IMR-90 (cell line): ENCODE measurements at regions not wholly inside any gene's neighbourhood (a gene's known extent, or its start where the extent isn't known, plus 50 kb on each side); places are given as distances from the start of the nearest gene placed in this dataset.

ENCODE experiments used
- ATAC-seq: fragments of 200-7000 bp; cut with Tn5 transposase; 2 replicates; pipeline ENCODE4 v1.9.1; 2020; ENCODE audit warnings: low read depth, mild to moderate bottlenecking, moderate library complexity
- BruUV-seq: library from RNA; stranded (reverse); fragments of 400-500 nt; replicated peaks from 2 replicates; lab custom pipeline; 2021; lab: Mats Ljungman, UMichigan
- CTCF ChIA-PET: fragments of 300-600 bp; formaldehyde crosslinking; extraction: SDS; loops from one replicate; lab custom pipeline; 2021; ENCODE audit warnings: antibody characterized with exemption; lab: Yijun Ruan, JAX
- POLR2A ChIA-PET: fragments of 300-600 bp; sonication (Branson Sonifier 250); formaldehyde crosslinking; loops from one replicate; lab custom pipeline; 2022; ENCODE audit warnings: antibody characterized with exemption; ENCODE audit not compliant: unreplicated experiment; lab: Charles Lee
- DNase-seq: peaks from one replicate; pipeline ENCODE4 v3.0.0; 2013
- H2AFZ ChIP-seq: replicated peaks from 2 replicates; pipeline ENCODE3; 2013; ENCODE audit warnings: low read length, mild to moderate bottlenecking; ENCODE audit not compliant: poor library complexity
- H2AK5ac ChIP-seq: 2 replicates; pipeline ENCODE4 v1.6.1; 2013; ENCODE audit warnings: low read depth, low read length, inconsistent platforms
- H2AK9ac ChIP-seq: replicated peaks from 2 replicates; pipeline ENCODE3; 2013; ENCODE audit warnings: mild to moderate bottlenecking, low read depth, low read length, moderate library complexity; ENCODE audit not compliant: poor library complexity
- H2BK120ac ChIP-seq: 2 replicates; pipeline ENCODE4 v1.6.1; 2013; ENCODE audit warnings: low read depth, low read length, inconsistent platforms
- H2BK15ac ChIP-seq: 3 replicates; pipeline ENCODE4 v1.6.1; 2013; ENCODE audit warnings: low read depth, low read length, inconsistent platforms
- H2BK20ac ChIP-seq: 2 replicates; pipeline ENCODE4 v1.6.1; 2013; ENCODE audit warnings: low read depth, mild to moderate bottlenecking, inconsistent platforms, low read length, moderate library complexity
- H2BK5ac ChIP-seq: 2 replicates; pipeline ENCODE4 v1.6.1; 2013; ENCODE audit warnings: mild to moderate bottlenecking, low read depth, low read length, inconsistent platforms; ENCODE audit not compliant: poor library complexity, severe bottlenecking
- H3K14ac ChIP-seq: replicated peaks from 2 replicates; pipeline ENCODE4 v1.6.1; 2013; ENCODE audit warnings: low read depth, low read length, inconsistent platforms
- H3K18ac ChIP-seq: 2 replicates; pipeline ENCODE4 v1.6.1; 2013; ENCODE audit warnings: low read depth, low read length, control low read depth
- H3K23ac ChIP-seq: 2 replicates; pipeline ENCODE4 v1.6.1; 2013; ENCODE audit warnings: low read depth, low read length, inconsistent platforms
- H3K27ac ChIP-seq: 2 replicates; pipeline ENCODE4 v1.5.1; 2013; ENCODE audit warnings: mild to moderate bottlenecking, control low read depth, low read length; ENCODE audit not compliant: insufficient read depth
- H3K27me3 ChIP-seq: 2 replicates; pipeline ENCODE4 v1.6.1; 2013; ENCODE audit warnings: low read length; ENCODE audit not compliant: control insufficient read depth, insufficient read depth
- H3K36me3 ChIP-seq: 2 replicates; pipeline ENCODE4 v1.6.1; 2013; ENCODE audit warnings: low read length, mixed read lengths; ENCODE audit not compliant: control insufficient read depth, insufficient read depth
- H3K4ac ChIP-seq: 2 replicates; pipeline ENCODE4 v1.6.1; 2013; ENCODE audit warnings: low read depth, low read length, inconsistent platforms
- H3K4me1 ChIP-seq: 2 replicates; pipeline ENCODE4 v1.6.1; 2013; ENCODE audit warnings: low read length, mixed read lengths; ENCODE audit not compliant: control insufficient read depth, insufficient read depth
- H3K4me2 ChIP-seq: 2 replicates; pipeline ENCODE4 v1.6.1; 2013; ENCODE audit warnings: low read depth, mild to moderate bottlenecking, control low read depth, low read length, moderate library complexity
- H3K4me3 ChIP-seq: 2 replicates; pipeline ENCODE4 v1.5.1; 2013; ENCODE audit warnings: low read depth, mild to moderate bottlenecking, control low read depth, low read length, moderate library complexity; ENCODE audit not compliant: insufficient read depth
- H3K56ac ChIP-seq: 2 replicates; pipeline ENCODE4 v1.6.1; 2013; ENCODE audit warnings: low read length, inconsistent platforms; ENCODE audit not compliant: insufficient read depth; ENCODE audit errors: extremely low read depth
- H3K79me1 ChIP-seq, 2 experiments: 2 replicates each; pipeline ENCODE4 v1.6.1; 2013; ENCODE audit warnings: low read length in 2 of 2, inconsistent platforms in 1 of 2, low read depth in 1 of 2
- H3K9ac ChIP-seq: 2 replicates; pipeline ENCODE4 v1.6.1; 2013; ENCODE audit warnings: low read depth, low read length, control low read depth
- H3K9me1 ChIP-seq: 2 replicates; pipeline ENCODE4 v1.6.1; 2013; ENCODE audit warnings: low read length, inconsistent platforms; ENCODE audit not compliant: insufficient read depth
- H3K9me3 ChIP-seq: 2 replicates; pipeline ENCODE4 v1.6.1; 2013; ENCODE audit warnings: low read length; ENCODE audit not compliant: control insufficient read depth, insufficient read depth
- H4K20me1 ChIP-seq: 2 replicates; pipeline ENCODE4 v1.6.1; 2013; ENCODE audit warnings: low read length, inconsistent platforms; ENCODE audit not compliant: insufficient read depth
- H4K5ac ChIP-seq: 2 replicates; pipeline ENCODE4 v1.6.1; 2013; ENCODE audit warnings: mild to moderate bottlenecking, low read depth, low read length, control low read depth
- H4K8ac ChIP-seq, 2 experiments: 2 replicates each; pipeline ENCODE4 v1.6.1; 2013; ENCODE audit warnings: low read depth in 2 of 2, low read length in 2 of 2, control low read depth in 1 of 2, inconsistent platforms in 1 of 2
- H4K91ac ChIP-seq: 2 replicates; pipeline ENCODE4 v1.6.1; 2013; ENCODE audit warnings: low read depth, low read length, inconsistent platforms; ENCODE audit not compliant: insufficient read depth
- BHLHE40 ChIP-seq: fragments of 150-350 bp; IDR thresholded peaks from 2 replicates; pipeline ENCODE4 v1.6.1; 2016; ENCODE audit warnings: mild to moderate bottlenecking, low read depth, low read length
- CEBPB ChIP-seq: IDR thresholded peaks from 2 replicates; pipeline ENCODE4 v1.6.1; 2012; ENCODE audit warnings: low read depth, low read length, improper control_type of control experiment
- CHD1 ChIP-seq: IDR thresholded peaks from 2 replicates; pipeline ENCODE4 v1.6.1; 2012; ENCODE audit warnings: low read depth, low read length, improper control_type of control experiment
- ELK1 ChIP-seq: fragments of 150-350 bp; IDR thresholded peaks from 2 replicates; pipeline ENCODE4 v1.6.1; 2016; ENCODE audit warnings: low read depth, mild to moderate bottlenecking, low read length, moderate library complexity, borderline replicate concordance
- FOS ChIP-seq: fragments of 150-350 bp; IDR thresholded peaks from 2 replicates; pipeline ENCODE4 v1.6.1; 2016; ENCODE audit warnings: low read depth, low read length
- MXI1 ChIP-seq: IDR thresholded peaks from 2 replicates; pipeline ENCODE4 v1.6.1; 2012; ENCODE audit warnings: low read depth, mild to moderate bottlenecking, low read length, moderate library complexity, borderline replicate concordance
- NFE2L2 ChIP-seq: fragments of 150-350 bp; IDR thresholded peaks from 2 replicates; pipeline ENCODE4 v1.6.1; 2016; ENCODE audit warnings: low read depth, mild to moderate bottlenecking, low read length
- SMC3 ChIP-seq: fragments of 150-350 bp; IDR thresholded peaks from 2 replicates; pipeline ENCODE4 v1.6.1; 2016; ENCODE audit warnings: low read depth, mild to moderate bottlenecking, antibody characterized with exemption, low read length, moderate library complexity
- USF2 ChIP-seq: fragments of 150-350 bp; IDR thresholded peaks from 2 replicates; pipeline ENCODE4 v1.6.1; 2017; ENCODE audit warnings: mild to moderate bottlenecking, antibody characterized with exemption, low read length, low read depth
- WGBS, 2 experiments: methylation state at CpG; one replicate each; pipeline versions ENCODE4 v1.1.5 to v1.1.7; 2013; ENCODE audit warnings: missing lambda C conversion rate in 2 of 2; ENCODE audit not compliant: insufficient read length in 1 of 2; ENCODE audit errors: extremely low coverage in 2 of 2; 5-methylcytosine and 5-hydroxymethylcytosine counted together
- dilution Hi-C: fragments of 300-500 bp; cut with HindIII; formaldehyde crosslinking; loops from one replicate; pipeline ENCODE4 v1.14.3; 2018; ENCODE audit warnings: low sequenced_read_pairs; ENCODE audit not compliant: unreplicated experiment
- in situ Hi-C: fragments of 300-500 bp; cut with MboI; formaldehyde crosslinking; loops from 3 replicates; pipeline ENCODE4 v1.14.3; 2019; ENCODE audit warnings: low sequenced_read_pairs, inconsistent platforms, mixed read lengths
- intact Hi-C: fragments of 100-400 bp; cut with micrococcal nuclease; formaldehyde crosslinking; loops from 2 replicates; pipeline ENCODE4 v1.10.0; 2022

GRCh38 chr22:34687116-34687515, 378.8 kb upstream of the ISX start:
- dilution Hi-C loops = no loop called here

More at GRCh38 chr22:34687116-34687515, 378.8 kb upstream of the ISX start:
- peaks cover 8% of the 10 kb centered on the region for H3K9me3 ChIP-seq
- POLR2A ChIA-PET = no interaction called here
- no peak overlapping the region for H3K23ac ChIP-seq
- H3K27me3 ChIP-seq = no peaks in the 10 kb centered on the region
- H3K27ac ChIP-seq = no peak overlapping the region
- no peaks in the 10 kb centered on the region for H3K36me3 ChIP-seq
- H3K9ac ChIP-seq = no peak overlapping the region
- in situ Hi-C loops = no loop called here
- H2AK9ac ChIP-seq = no peak overlapping the region
- H2BK15ac ChIP-seq = no peak overlapping the region
- no peak overlapping the region for H2BK20ac ChIP-seq
- CTCF ChIA-PET = no interaction called here
- H3K4me1 ChIP-seq = no peaks in the 10 kb centered on the region
- no peaks in the 10 kb centered on the region for H3K79me1 ChIP-seq
- ATAC-seq (no peak), DNase-seq (no peak)
- no peak for TF ChIP-seq NFE2L2
- no peak for TF ChIP-seq SMC3
- no peak for TF ChIP-seq CHD1
- no peak for TF ChIP-seq BHLHE40
- TF ChIP-seq USF2 = no peak
- no peak for TF ChIP-seq ELK1
- TF ChIP-seq MXI1 = no peak
- no peak for TF ChIP-seq CEBPB
- TF ChIP-seq FOS = no peak
- H3K18ac ChIP-seq = no peak overlapping the region
- no peak overlapping the region for H3K56ac ChIP-seq
- no peak overlapping the region for H2BK120ac ChIP-seq
- no peak overlapping the region for H2AK5ac ChIP-seq
- no peak overlapping the region for H3K4me2 ChIP-seq
- no peaks in the 10 kb centered on the region for H4K20me1 ChIP-seq
- no peak overlapping the region for H3K4me3 ChIP-seq
- no peak overlapping the region for H2BK5ac ChIP-seq
- no peak overlapping the region for H3K4ac ChIP-seq
- H4K5ac ChIP-seq = no peak overlapping the region
- WGBS, 2 experiments = no CpG with 5 or more reads among the region's 1 CpG
- no peaks in the 10 kb centered on the region for H3K9me1 ChIP-seq
- H2AFZ ChIP-seq = no peak overlapping the region
- H4K91ac ChIP-seq = no peak overlapping the region
- intact Hi-C loops = no loop called here
- no peak overlapping the region for H3K14ac ChIP-seq
- no peak overlapping the region for H4K8ac ChIP-seq
- BruUV-seq = no TSS peak
